ENCODE measurements at regions not wholly inside any gene's neighbourhood (a gene's known extent, or its start where the extent isn't known, plus 50 kb on each side); places are given as distances from the start of the nearest gene placed in this dataset.

- DNase-seq (ENCODE audit: low spot score) = no peak
These were observed 221.3 kb downstream of the SEC14L1 start for GRCh38 chr17:77361986-77362620.

GRCh38 chr17:77363821-77364361 is 223.1 kb downstream of the SEC14L1 start:
- DNase-seq (ENCODE audit: low spot score) = peak; percentile 63

DNA sequence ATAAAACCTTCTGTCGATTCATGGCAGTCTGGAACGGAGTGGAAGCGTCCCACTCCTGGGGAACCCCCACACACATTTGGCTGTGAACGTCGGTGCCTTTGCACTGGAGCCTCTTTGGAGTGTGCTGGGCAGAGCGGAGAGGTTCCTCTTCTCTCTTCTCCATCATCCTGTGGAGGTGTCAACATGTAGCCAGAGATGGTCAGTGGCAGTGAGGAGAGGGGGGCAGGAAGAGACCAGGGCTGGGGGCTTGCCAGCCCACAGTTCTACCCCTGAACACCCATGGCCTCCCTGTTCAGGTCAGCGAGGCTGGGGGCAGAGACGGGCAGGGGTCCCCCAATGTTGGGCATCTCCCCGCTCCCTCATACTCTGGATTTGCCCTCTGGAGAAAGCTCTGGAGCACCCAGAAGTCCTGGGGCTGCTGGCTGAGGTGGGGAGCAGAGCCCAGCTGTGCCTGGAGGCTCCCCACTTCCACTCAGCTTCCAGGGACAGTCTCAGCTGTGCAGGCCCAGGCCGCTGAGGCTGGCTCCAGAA is 223.7 kb downstream of the SEC14L1 start:
- no peak for DNase-seq (ENCODE audit: low spot score)

DNA sequence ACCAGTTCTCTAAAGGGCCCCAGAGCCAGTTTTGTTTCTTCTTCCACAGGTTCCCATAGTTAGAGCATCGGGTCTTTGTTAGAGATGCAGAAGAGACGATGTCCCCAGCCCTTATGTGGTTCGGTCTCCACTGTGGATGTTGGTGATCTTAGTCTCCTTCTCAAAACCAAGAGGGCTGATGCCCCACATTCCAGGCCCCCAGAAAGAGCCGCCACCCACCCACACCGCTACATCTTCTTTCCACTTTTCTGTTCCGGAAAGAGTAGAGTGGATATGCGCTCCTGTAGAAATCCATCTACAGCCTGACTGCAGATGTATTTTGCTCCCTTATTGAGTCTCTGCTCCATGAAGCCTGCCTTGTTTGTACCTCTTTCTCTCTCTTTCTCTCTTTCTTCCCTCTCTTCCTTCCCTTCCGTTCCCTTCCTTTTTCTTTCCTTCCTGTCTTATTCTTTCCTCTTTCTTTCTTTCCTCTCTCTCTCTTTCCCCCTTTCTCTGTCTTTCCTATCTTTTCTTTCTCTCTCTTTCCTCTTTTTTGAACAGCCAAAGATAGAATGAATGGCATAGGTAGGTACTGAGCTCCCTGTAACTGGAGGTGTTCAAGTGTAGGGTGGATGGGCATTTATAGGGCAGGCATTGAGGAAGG is 224.3 kb downstream of the SEC14L1 start:
- no peak for DNase-seq (ENCODE audit: low spot score)

DNA sequence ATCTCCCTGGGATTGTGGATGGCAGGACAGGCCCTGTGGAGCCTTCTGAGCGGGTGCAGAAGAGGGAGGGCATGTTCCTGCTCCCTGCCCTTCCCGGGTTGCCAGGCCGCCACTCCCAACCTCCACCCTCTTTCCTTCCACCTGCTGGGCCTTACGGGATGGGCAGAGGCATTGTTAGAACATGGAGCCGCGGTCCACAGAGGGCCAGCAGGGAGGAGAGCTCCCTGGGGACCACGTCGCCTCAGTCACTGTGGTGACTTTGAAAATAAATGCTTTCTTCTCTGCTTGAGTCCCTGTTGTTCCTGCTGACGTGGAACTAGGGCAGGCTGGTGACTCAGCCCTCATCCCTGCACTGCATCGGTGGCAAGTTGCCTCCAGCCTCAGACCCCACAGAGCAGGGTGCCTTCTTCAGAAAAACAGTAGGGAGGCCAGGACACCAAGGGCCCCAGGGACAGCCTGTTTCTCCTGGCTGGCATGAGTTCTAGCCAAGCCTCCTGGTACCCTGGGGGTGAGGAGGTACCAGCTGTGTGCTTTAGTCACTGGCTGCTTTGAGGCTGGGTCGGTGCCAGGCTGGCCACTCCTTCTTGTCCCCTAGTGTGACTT is 224.9 kb downstream of the SEC14L1 start:
- DNase-seq (ENCODE audit: low spot score) = no peak

GRCh38 chr17:77366206-77366557 is 225.4 kb downstream of the SEC14L1 start:
- no peak for DNase-seq (ENCODE audit: low spot score)

DNA sequence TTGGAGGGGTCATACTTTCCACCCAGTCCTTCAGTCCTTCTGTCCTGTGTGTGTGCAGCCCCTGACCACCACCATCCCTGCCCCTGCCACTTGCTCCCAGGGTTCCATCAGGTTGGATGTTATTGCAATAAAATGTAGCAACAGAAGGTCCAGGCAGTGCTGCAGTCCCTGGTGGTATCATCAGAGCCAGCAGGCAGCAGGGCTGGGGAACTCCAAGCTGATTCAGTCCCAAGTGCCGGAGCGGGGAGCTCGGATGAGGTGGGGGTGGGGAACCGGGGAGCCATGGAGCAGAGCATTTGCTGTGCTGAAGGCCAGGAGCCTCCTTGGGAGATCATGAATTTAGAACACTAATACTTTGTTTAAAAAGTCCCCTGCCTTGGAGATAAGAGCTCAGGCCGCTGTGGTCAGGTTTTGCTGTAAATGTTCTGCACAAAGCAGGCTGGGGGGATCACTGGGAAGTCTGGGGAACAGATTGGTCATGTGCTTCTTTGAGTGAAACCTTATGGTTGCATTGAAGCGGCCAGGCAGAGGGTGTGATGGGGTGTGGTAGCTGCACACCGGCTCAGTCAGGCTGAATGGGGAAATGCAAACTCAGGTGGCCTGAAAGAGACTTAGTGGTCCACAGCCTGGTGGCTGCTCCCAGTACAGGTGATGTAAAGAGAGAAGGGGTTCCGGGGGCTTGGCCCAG is 225.9 kb downstream of the SEC14L1 start:
- DNase-seq (ENCODE audit: low spot score) = no peak

DNA sequence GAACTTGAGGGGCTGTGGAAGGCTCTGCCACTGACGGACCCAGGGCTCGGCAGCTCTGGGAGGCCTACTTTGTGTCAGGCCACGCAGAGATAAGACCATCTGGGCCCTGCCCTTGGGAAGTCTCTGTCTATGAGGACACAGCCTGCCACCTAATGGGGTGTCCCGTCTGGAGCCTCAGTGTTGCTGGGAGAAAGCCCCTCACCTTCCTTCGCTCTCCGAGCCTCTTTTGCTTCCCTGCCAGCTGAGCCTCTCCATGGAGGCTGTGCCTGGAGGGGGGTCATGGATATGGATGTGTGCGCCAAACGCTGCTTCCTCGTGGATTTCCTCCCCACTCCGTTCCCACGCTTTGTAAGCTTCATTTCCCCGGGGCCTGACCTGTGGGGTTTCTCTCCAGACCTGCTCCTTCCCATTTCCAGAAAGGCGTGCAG is 228.8 kb downstream of the SEC14L1 start:
- DNase-seq (ENCODE audit: low spot score) = no peak

GRCh38 chr17:77370586-77370985 is 229.8 kb downstream of the SEC14L1 start:
- no peak for DNase-seq (ENCODE audit: low spot score)

GRCh38 chr17:77371117-77371887 is 230.5 kb downstream of the SEC14L1 start:
- no peak for DNase-seq (ENCODE audit: low spot score)

GRCh38 chr17:77371888-77372443 is 231.2 kb downstream of the SEC14L1 start:
- no peak for DNase-seq (ENCODE audit: low spot score)

GRCh38 chr17:77372444-77373298 is 231.9 kb downstream of the SEC14L1 start:
- peak; percentile 92 for DNase-seq (ENCODE audit: low spot score)

- DNase-seq (ENCODE audit: low spot score) = no peak
These were observed 232.8 kb downstream of the SEC14L1 start for GRCh38 chr17:77373299-77374169.

GRCh38 chr17:77374170-77374936 is 233.6 kb downstream of the SEC14L1 start:
- peak; percentile 94 for DNase-seq (ENCODE audit: low spot score)

GRCh38 chr17:77375108-77375916 is 234.5 kb downstream of the SEC14L1 start:
- DNase-seq (ENCODE audit: low spot score) = no peak

DNA sequence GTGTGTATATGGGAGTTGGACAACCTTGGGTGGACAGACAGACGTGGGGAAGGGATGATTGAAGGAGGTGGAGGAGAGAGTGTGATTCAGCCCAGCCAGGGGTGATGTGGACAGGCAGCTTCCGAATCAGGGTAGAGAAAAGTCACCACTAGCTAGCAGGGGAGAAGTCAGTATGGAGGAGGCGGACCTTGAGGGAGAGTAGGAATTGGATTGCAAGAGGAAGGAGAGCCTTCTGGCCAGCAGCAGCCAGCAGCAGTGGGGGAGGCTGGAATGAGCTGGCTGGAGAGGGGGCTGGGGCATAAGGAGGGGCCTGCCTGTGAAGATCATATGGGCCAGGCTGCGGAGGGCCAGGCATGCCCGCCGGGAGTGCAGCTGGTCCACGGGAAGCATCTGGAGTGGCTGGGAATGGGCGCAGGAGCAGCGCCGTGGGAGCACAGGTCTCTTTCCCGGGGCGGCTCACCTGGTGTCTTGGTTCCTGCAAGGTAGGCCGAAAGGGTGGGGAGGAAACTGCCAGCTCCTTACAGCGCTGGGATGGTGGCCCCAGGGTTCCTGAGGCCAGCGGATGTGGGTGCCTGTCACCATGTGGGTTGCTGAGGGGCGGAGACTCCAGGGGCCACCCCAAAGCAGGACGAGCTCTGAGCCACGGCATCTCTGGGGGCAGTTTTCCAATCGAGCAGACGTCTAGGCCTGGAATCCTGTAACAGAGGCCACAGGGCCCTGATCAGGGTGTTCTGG is 235.3 kb downstream of the SEC14L1 start:
- DNase-seq (ENCODE audit: low spot score) = peak; percentile 58

Data from SK-N-DZ (cell line).